ENCODE measurements at regions not wholly inside any gene's neighbourhood (a gene's known extent, or its start where the extent isn't known, plus 50 kb on each side); places are given as distances from the start of the nearest gene placed in this dataset.

DNA sequence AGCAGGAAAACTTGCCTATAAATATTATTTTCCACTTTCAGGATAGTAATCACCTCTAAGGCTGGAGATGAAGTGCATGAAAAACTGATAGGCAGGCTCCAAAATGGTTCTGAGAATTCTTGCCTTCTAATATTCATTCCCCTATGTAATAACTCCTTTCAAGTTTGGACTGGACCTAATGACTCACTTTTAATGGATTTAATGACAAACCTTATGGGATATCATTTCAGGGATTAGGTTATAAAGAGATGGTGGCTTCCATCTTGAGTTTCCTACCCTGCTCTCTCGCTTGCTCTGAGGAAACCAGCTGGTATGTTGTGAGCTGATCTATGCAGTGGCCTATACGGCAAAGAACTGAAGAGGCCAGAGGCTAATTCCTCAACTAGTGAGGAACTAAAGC, 192.0 kb downstream of the BCHE start:
- no peak for TF ChIP-seq POLR2A (IDR thresholded peaks at IDR 0.05)
- TF ChIP-seq, protein P1, sequence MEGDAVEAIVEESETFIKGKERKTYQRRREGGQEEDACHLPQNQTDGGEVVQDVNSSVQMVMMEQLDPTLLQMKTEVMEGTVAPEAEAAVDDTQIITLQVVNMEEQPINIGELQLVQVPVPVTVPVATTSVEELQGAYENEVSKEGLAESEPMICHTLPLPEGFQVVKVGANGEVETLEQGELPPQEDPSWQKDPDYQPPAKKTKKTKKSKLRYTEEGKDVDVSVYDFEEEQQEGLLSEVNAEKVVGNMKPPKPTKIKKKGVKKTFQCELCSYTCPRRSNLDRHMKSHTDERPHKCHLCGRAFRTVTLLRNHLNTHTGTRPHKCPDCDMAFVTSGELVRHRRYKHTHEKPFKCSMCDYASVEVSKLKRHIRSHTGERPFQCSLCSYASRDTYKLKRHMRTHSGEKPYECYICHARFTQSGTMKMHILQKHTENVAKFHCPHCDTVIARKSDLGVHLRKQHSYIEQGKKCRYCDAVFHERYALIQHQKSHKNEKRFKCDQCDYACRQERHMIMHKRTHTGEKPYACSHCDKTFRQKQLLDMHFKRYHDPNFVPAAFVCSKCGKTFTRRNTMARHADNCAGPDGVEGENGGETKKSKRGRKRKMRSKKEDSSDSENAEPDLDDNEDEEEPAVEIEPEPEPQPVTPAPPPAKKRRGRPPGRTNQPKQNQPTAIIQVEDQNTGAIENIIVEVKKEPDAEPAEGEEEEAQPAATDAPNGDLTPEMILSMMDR (IDR thresholded peaks at IDR 0.05) = no peak

Data from prostate gland (tissue), 2 donors.